Putamen (tissue), 1 donor: ENCODE measurements at regions not wholly inside any gene's neighbourhood (a gene's known extent, or its start where the extent isn't known, plus 50 kb on each side); places are given as distances from the start of the nearest gene placed in this dataset.
"Not testable (repeated sequence)": the region's sequence is repeated elsewhere in the genome, so short reads cannot be mapped to it uniquely, and the experiment has no call there.

Experiments used
- DNase-seq: peaks from one replicate; pipeline ENCODE4 v3.0.0-alpha.2; 2016; ENCODE audit warnings: low spot score

DNA sequence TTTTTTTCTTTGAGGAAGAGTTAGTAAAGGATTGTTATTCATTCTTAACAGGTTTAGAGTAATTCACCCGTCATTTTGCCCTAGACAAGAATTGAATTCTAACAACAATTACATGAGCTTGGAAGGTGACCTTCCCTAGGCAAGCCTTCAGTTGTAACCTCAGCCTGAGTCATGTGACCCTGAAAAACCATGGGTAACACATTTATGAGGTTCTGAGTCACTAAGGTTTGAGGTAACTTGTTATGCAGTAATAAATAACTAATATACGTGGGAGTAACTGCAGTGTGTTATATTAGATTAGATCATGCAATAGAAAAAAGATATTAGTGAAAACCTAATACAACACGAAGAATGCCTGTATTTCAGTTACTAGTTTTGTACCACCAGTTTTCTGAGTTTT, 237.6 kb upstream of the NDN start:
- no peak for DNase-seq

GRCh38 chr15:23954931-23955330, 267.8 kb upstream of the NDN start:
- DNase-seq: no peak

DNA sequence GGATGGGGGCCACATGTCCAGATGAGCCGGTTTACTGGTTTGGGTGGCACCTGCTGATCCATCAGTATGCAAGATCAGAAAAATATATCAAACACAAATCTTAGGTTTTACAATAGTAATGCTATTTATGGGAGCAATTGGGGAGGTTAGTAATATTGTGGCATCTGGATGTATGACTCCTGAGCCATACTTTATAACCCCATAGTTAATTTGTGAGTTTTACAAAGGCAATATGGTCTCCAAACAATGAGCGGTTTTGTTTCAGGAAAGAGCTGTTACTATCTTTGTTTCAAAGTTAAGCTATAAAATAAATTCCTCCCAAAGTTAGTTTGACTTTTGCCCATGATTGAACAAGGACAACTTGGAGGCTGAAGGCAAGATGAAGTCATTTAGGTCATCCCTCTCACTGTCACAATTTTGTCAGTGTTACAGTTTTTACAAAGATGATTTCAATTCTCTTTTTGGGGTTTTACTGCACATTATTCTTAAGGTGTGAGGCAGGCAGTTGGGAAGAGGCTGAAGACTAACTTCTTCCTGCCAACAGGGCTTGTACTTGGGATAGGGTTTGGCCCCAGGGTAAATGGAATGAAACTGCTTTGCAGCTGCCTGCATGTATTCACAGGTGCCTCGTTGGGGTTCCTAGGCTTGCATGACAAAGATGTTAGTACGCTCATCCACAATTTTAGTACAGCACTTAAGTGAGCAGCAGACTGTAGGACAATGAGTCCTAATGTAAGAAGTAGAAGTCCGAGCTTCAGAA, 296.6 kb upstream of the NDN start:
- DNase-seq: no peak

DNA sequence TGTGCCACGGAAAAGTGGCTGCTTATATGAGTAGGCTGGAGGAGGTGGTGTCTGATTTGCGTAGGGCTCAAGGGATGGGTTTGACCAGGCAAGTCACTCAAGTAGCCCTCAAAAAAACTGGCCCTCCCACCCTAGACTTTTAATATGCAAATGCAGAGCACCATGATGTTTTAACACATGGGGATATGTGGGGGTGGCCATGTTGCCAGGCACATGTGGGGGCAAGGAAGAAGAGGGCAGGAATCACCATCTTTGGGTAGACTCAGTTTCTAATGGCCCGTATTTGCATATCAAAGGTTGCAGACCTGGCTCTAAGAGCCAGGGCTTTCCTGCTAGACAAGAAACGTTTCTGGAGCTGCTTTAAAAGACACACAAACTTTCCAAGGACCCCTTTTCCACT, 307.2 kb upstream of the NDN start:
- no peak for DNase-seq

- DNase-seq: no peak
These were observed 311.0 kb upstream of the NDN start for GRCh38 chr15:23998056-23998455.

DNA sequence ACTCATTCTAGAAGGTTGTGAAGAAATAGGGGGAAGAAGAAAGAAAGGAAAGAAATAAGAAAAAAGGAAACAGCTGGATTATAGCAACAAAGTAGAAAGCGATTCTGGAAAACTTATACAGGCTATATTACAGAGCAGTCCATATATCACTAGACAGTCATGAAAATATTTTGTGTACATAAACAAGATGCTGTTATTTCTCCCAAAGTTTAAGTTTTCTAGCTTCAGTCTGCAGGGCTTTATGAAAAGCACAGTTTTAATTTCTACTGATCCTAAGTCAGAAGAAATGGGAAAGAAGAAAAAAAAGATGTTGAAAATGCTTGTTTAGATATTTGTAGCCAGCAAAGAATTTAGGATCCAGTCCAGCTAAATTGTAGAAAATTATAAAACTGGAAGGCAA, 321.4 kb upstream of the NDN start:
- no peak for DNase-seq

- no peak for DNase-seq
These were observed 330.4 kb upstream of the NDN start for GRCh38 chr15:24017470-24017869.

GRCh38 chr15:24039683-24040082, 352.6 kb upstream of the NDN start:
- DNase-seq: no peak

- DNase-seq: no peak
These were observed 367.6 kb upstream of the NDN start for GRCh38 chr15:24054547-24055245.

GRCh38 chr15:24067733-24068501, 380.8 kb upstream of the NDN start:
- DNase-seq: no peak

- DNase-seq: no peak
These were observed 388.4 kb upstream of the NDN start for GRCh38 chr15:24075420-24076089.

DNA sequence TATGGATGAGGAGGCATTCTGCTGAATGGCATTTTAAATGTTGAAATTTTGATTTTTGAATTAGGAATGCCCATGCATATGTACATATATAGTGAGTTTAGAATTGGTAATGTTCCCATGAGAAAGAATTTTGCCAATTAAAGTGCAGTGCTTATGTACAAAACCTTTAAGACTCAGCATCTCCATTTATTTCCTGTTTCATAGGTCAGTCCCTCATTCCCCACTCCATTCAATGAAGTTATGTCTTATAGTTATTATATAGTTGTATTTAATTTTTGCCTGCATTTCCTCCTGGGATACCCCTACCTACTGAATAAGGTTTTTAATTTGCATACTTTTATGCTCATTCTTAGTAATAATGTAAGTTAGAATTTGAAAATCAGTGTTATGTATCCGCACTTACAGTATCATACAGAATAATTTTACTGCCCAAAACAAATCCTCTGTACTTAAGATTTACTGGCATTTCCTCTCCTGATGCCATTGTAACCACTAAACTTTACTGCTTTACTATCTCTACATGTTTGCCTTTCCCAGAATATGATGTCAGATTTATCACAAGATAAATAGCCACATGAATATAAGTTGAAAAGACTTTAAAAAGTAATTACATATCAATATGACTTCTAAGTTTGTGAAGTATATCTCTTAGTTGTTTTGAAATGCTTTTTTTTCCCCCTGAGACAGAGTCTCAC, 389.1 kb upstream of the NDN start:
- no peak for DNase-seq

- DNase-seq: no peak
These were observed 391.4 kb upstream of the NDN start for GRCh38 chr15:24078310-24079029.

DNA sequence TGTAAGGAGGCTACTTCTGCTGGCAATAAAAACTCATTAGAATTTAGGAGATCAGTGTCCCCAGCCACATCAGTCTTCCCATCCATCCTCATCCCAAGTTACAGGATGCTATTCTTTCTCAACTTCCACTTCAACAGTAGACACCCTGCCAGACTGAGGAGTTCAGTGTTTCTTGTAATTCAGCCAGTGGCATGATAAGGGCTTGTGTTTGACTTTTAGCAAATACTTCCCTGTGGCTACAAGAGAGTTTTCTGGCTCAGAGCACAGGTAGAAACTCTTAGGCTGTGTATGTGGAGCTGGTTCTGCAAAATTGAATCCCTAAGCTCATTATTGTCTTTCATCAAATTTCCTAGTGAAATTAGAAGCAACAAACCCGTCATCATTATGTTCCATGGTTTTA, 401.8 kb upstream of the NDN start:
- not testable (repeated sequence) for DNase-seq

GRCh38 chr15:24101503-24101902, 414.4 kb upstream of the NDN start:
- not testable (repeated sequence) for DNase-seq

DNA sequence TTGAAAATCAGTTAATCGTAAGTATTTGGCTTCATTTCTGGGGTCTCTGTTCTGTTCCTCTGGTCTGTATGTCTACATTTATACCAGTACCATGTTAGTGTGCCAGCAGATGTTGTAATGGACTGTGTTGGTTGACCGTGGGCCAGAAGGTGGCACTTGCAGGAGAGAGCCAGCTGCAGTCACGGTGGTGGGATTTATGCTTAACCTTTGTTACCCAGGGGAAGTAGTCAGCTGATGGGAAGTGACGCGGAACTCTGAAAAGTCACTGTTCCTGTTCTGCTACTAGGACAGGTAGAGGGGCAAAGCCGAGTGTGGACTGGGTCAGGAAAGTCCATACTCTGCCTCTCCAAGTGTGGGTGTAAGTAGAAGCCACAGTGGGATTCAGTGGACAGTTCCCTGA, 420.4 kb upstream of the NDN start:
- not testable (repeated sequence) for DNase-seq

GRCh38 chr15:24107948-24108347, 420.8 kb upstream of the NDN start:
- not testable (repeated sequence) for DNase-seq

DNA sequence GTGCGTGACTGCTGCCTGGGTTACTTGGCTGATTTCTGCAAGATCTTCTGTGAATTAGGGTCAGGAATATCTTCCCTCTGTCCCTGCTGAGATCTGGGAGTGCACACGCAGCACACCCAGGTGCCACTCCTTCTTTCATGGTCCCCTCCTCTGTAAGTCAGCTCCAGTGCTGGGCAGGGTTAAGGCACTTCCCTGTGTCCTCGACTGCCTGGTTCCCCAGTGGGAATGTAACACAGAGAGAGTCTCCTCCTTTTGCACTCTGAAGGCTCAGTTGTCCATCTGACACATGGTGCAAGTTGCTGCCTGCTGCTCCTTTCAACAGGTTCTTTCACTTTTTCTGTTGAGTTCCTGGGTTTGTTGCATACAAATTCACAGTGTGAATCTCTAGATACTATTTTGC, 421.2 kb upstream of the NDN start:
- DNase-seq: not testable (repeated sequence)

DNA sequence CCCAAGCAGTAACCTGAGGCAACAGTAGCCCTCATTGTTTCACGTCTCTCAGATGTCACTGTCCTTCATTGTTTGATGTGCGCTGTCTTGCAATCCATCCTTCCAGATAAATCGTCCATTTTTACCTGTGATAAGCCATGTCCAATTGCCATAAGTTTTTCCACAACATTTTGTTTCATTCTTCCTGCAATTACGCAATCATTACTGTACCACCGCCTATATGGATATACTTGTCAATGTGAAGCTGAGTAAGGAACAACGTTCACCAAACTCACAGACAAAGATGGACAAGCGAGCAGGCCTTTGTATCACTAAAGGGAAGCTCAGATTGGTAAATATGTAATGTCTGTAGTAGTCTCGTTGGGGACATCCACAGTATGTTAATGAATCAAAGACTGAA, 452.5 kb upstream of the NDN start:
- not testable (repeated sequence) for DNase-seq

- DNase-seq: not testable (repeated sequence)
These were observed 458.0 kb upstream of the NDN start for GRCh38 chr15:24145070-24145469.

DNA sequence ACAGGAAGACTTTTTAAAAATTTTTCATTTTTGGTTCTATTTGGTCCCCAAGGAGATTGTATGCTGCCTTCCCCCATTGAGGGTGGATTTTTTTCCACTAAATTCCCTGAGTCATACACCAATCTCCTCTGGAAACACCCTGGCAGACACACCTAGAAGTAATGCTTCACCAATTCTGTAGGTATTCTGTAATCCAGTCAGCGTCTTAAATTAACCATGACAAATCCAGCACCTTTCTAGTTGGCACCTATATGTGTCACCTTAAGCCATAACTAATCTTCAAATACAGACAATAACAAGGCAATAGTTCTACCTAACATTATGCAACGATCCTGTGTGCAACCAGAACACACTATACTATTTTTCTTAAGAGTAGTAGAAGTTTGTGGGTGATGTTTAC, 459.1 kb upstream of the NDN start:
- no peak for DNase-seq
